ENCODE measurements at regions not wholly inside any gene's neighbourhood (a gene's known extent, or its start where the extent isn't known, plus 50 kb on each side); places are given as distances from the start of the nearest gene placed in this dataset.

DNA sequence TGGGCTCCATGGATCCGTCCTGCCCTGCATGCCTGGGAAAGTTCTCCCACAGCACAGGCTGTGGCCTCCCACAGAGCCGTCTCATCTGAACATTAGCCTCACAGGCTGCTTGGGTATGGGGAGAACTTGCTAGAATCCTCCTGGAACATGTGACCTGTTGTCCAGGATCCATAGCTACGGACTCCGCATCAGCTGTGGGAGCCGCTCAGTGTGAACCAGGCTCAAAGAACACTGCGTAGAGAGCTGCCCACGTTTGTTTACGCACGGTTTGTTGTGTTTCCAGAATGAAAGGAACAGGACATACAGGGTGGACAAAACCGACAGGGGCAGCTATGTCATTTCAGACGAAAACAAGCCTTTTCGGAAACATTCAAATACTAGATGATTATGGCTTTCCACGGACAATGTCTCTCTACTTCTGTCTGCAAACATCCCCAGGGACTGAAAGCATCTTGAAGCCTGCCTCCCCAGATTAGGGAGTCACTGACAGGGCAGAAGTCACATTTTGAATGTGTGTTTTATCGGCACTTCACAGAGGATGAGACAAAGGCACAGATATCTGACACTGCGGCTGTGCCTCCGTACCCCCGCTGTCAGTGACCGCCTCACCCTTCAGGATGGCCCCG, 390.3 kb downstream of the GADD45G start:
- TF ChIP-seq POLR2A (IDR thresholded peaks at IDR 0.05): no peak
- no peak for TF ChIP-seq EP300 (IDR thresholded peaks at IDR 0.05)
- TF ChIP-seq, protein P1, sequence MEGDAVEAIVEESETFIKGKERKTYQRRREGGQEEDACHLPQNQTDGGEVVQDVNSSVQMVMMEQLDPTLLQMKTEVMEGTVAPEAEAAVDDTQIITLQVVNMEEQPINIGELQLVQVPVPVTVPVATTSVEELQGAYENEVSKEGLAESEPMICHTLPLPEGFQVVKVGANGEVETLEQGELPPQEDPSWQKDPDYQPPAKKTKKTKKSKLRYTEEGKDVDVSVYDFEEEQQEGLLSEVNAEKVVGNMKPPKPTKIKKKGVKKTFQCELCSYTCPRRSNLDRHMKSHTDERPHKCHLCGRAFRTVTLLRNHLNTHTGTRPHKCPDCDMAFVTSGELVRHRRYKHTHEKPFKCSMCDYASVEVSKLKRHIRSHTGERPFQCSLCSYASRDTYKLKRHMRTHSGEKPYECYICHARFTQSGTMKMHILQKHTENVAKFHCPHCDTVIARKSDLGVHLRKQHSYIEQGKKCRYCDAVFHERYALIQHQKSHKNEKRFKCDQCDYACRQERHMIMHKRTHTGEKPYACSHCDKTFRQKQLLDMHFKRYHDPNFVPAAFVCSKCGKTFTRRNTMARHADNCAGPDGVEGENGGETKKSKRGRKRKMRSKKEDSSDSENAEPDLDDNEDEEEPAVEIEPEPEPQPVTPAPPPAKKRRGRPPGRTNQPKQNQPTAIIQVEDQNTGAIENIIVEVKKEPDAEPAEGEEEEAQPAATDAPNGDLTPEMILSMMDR (IDR thresholded peaks at IDR 0.05): no peak
- no peak for TF ChIP-seq POLR2AphosphoS5 (IDR thresholded peaks at IDR 0.05)

All from suprapubic skin (tissue), 4 donors.